HTR-8/SVneo (cell line): ENCODE measurements at regions not wholly inside any gene's neighbourhood (a gene's known extent, or its start where the extent isn't known, plus 50 kb on each side); places are given as distances from the start of the nearest gene placed in this dataset.

Experiments
- DNase-seq: peaks from one replicate; pipeline ENCODE4 v3.0.0; 2011; ENCODE audit warnings: low spot score, mixed read lengths; ENCODE audit not compliant: insufficient read length
- FAIRE-seq: peaks from 2 replicates; lab custom pipeline; 2011; peaks lifted over from hg19 to GRCh38; lab: Jason Lieb, UNC

DNA sequence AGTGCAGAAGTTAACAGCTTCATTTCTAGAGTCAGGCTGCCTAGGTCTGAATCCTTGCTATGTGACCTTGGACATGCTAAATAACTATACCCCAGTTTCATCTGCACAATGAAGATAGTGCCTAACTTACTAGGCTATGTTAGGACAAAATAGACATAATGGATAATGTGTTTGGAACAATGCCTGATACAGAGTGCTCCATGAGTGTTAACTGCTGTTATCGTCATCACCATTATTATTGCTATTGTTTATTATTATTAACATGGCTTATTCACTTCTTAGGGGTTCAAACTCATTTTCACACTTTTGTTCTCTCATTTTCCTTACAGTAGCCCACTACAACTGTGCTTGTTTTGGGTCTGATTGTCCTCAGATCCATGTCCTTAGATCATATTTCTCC lies 467.7 kb downstream of the SH2D1A start:
- no peak for FAIRE-seq
- DNase-seq = no peak

- no peak for DNase-seq
- no peak for FAIRE-seq
Measured at GRCh38 chrX:124818033-124818432, 471.7 kb downstream of the SH2D1A start.

- FAIRE-seq (no peak), DNase-seq (no peak)
Measured at GRCh38 chrX:124818764-124819163, 472.4 kb downstream of the SH2D1A start.

GRCh38 chrX:124820738-124821137 lies 474.4 kb downstream of the SH2D1A start:
- DNase-seq (no peak), FAIRE-seq (no peak)

- DNase-seq (no peak), FAIRE-seq (no peak)
Measured at GRCh38 chrX:124827258-124827845, 481.0 kb downstream of the SH2D1A start.

DNA sequence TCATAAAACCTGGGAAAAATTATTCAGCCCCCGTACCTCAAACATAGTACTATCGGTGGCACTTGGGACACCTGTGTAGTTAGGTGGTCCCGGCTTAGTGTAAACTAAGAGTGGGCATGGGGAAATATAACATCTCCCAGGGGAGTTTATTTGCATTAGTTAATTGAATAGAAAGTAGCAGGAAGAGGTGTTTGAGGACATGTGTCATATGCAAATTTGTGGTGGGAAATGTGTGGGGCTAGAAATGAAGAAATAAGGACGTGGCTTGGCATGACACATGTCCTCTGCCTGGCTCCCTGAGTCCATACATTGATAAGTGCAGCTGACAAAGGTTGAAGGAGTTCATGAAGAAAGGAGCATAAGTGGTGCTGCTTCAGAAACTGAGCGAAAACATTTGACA lies 483.6 kb downstream of the SH2D1A start:
- FAIRE-seq (no peak), DNase-seq (no peak)

GRCh38 chrX:124836786-124837185 lies 482.9 kb upstream of the TEX13C start:
- FAIRE-seq (no peak), DNase-seq (no peak)

DNA sequence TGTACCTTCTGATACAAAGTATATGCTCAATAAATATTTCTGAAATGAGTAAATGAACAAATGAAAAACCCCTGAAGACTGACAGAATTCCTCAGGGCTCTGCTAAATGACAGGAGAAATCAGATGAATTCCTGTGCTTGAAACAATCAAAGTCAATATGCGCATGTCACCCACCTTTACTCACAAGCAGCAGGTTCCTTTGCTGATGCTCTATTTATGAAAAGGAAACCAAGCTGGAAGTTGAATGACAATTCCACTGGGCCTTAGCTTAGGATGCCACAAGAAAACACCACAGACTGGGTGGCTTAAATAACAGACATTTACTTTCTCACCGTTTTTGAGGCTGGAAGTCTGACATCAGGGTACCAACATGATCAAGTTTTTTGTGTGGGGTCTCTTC lies 477.5 kb upstream of the TEX13C start:
- no peak for FAIRE-seq
- no peak for DNase-seq

DNA sequence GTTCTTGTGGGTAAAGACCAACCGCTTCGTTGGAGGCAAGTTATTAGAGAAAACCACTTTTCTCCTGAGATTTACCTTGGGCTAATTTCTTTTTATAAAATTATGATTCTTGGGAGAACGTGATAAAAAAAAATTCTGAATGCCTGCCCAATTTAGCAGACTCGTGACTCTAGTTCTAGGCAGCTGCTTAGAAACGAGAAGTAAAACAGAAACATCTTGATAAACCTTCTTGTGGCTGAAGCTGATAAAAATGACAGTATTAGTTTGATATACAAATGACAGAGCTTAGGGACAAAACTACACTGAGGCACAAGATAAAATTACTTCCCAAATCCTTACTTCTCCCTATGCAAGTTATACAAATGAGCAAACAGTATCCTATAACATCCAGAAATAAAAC lies 458.9 kb upstream of the TEX13C start:
- DNase-seq (no peak), FAIRE-seq (no peak)

DNA sequence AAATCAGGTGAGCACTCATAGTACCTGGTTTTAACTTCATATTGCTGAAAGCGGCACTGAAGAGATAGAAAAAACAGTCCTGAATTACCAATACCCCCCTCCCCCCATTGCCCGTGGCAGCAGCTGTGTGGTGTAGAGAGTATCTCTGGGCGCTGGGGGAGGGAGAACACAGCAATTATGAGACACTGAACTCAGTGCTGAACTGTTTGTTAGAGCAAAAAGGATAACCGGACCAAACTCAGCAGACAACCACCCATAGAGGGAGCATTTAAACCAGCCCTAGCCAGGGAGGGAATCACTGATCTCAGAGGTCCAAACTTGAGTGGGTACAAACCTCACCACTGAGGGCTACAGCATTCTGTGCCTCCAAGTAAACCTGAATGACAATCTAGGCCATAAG lies 457.4 kb upstream of the TEX13C start:
- DNase-seq (no peak), FAIRE-seq (no peak)

- FAIRE-seq = no peak
- DNase-seq = no peak
Measured at GRCh38 chrX:124863303-124863702, 456.4 kb upstream of the TEX13C start.

DNA sequence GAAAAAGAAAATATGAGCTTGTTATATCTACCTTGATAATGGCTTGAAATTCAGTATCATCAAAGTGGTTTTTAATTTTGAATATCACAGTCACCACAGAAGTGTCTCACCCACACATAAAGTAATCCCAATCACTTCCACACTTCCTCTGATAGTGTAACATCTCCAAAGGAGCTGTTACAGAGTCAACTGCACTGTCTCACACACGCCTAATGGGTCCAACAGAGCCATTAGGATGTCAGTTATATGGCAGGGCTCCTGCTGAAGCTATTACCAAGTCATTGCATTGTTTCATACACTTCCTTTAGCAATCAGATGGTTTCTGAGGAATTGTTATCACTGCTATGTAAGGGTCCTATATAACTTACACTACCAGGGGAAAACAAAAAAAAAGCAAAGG lies 432.1 kb upstream of the TEX13C start:
- FAIRE-seq (no peak), DNase-seq (no peak)

GRCh38 chrX:124895947-124896346 lies 423.7 kb upstream of the TEX13C start:
- FAIRE-seq (no peak), DNase-seq (no peak)

GRCh38 chrX:124902953-124903352 lies 416.7 kb upstream of the TEX13C start:
- DNase-seq (no peak), FAIRE-seq (no peak)

GRCh38 chrX:124910611-124911010 lies 409.1 kb upstream of the TEX13C start:
- FAIRE-seq (no peak), DNase-seq (no peak)

- DNase-seq (no peak), FAIRE-seq (no peak)
Measured at GRCh38 chrX:124917011-124917410, 402.7 kb upstream of the TEX13C start.

DNA sequence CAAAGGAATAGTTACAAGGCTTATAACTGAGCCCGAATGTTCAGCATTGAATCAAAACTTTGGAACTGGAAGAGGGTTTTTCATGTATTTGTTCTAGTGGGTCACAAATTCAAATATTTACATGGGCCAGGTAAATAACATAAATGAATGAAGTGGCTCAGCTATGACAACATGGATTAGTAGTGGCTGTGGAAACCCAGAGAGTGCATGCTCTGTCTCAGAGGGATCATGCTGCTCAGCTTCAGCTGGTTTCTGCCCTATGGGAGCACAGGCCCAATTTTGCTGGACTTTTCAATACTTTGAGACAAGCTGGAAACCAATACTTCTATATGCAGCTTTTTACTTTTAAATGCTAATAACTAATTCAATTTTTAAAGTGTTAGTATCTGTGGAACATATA lies 394.0 kb upstream of the TEX13C start:
- FAIRE-seq (no peak), DNase-seq (no peak)

DNA sequence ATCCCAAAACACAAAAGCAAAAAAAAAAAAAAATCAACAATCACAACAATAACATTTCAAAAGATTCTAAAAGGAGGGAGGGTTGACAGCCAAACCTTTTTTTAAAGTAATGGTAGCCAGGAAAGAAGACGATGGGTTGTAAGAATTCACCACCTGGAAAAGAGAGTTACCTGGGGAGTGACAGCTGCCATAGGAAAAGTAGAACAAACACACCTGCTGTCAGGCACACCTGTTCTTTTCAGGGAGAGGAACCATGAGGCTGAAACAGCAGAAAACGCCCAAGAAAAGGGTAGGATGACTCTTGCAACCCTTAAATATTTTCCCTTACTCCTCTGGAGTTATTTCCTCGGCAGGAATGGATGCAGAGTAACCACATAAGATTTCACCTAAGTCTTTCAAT lies 388.4 kb upstream of the TEX13C start:
- DNase-seq (no peak), FAIRE-seq (no peak)

DNA sequence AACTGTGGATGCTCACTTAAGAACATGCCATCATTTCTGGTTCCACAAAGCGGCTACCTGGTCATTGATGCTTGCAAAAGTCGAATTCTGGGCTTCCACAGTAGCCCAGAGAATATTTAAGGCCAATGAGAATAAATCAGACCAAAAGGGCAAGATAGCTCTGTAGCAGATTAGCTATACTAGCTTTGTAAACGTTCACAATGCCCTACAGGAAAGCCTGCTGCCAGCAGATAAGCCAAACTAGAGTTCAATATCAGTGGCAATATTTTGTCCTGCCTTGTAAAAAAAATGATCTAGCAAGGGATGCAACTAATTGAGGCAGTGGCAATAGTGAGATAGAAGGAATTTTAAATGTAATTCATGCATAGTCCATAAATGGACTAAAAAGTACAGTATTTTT lies 387.7 kb upstream of the TEX13C start:
- no peak for FAIRE-seq

DNA sequence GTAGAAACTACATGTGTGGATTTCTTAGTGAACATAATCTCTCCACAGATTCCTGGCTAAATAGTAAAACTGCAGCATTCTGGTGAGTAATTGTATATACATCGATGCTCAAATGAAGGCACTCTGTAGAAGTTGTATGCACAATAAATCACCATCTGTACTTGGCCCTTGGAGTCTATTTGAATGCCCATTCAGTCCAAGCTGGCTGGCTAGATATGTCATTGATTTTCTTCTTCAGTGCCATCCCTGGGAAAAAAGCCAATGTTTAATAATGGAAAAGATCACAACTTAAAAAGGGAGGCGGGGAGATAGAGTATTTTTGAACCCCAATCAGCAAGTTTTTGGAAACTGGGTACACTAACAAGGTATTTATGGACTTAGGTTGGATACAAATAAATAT lies 381.0 kb upstream of the TEX13C start:
- no peak for FAIRE-seq

More for the DNA sequence above, 387.7 kb upstream of the TEX13C start:
- no peak for DNase-seq

DNA sequence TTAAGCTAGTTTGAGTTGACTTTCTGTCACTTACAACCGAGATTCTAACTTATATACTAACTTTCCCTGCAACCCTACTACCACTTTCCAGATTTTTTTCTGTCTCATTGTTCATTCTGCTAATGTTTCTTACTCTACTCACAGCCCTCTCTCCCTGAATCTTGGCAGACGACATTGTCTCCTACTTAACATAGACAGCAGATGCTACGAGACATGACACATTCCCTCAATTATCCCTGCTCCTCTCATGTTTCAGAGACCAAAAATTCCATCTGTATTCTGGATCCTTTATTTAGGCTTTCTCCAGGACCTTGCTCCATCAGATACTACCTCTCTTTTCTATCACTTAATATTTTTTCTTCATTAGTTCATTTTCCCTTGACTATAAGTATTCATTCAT lies 379.1 kb upstream of the TEX13C start:
- FAIRE-seq (no peak), DNase-seq (no peak)

More for the DNA sequence above, 381.0 kb upstream of the TEX13C start:
- DNase-seq = no peak

DNA sequence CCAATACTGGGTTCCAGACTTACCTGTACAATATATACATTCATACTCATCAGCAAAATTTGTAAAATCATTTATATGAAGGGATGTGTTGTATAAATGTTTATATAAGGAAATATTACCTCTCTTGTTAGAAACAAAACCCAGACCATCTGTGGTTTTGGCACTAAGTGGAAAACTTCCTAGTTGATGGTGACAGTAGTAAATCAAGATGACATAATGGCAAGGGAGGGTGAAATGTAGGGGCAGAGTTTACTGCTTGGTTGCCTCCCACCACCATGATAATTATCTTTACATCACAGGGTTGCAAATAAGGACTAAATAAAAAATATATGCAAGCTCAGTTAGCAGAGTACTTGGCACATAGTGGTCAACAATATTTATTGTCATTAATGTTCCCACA lies 365.3 kb upstream of the TEX13C start:
- FAIRE-seq (no peak), DNase-seq (no peak)

GRCh38 chrX:124960454-124960853 lies 359.2 kb upstream of the TEX13C start:
- no peak for FAIRE-seq
- DNase-seq = no peak
